ENCODE measurements at regions not wholly inside any gene's neighbourhood (a gene's known extent, or its start where the extent isn't known, plus 50 kb on each side); places are given as distances from the start of the nearest gene placed in this dataset.

DNA sequence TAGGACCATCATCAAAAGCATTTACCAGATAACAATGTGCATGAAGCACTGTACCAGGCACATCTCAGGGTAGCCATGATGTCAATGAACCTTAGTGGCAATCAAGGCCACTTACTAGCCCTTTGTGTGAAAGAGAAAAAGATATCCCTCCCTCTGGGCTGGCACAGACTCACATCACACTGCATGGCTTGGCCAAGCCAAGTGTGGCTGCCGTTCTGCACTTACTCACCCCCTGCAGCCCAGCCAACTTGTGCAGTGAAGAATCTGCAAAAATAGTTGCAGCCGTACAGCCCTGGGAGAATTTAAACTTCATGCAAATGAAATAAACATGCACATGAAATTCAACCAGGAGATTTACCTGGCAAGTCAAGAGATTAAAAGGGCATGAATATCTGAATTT is 333.5 kb downstream of the DEPDC1B start:
- no peak for TF ChIP-seq EP300 (IDR thresholded peaks at IDR 0.05)
- TF ChIP-seq, protein P1, sequence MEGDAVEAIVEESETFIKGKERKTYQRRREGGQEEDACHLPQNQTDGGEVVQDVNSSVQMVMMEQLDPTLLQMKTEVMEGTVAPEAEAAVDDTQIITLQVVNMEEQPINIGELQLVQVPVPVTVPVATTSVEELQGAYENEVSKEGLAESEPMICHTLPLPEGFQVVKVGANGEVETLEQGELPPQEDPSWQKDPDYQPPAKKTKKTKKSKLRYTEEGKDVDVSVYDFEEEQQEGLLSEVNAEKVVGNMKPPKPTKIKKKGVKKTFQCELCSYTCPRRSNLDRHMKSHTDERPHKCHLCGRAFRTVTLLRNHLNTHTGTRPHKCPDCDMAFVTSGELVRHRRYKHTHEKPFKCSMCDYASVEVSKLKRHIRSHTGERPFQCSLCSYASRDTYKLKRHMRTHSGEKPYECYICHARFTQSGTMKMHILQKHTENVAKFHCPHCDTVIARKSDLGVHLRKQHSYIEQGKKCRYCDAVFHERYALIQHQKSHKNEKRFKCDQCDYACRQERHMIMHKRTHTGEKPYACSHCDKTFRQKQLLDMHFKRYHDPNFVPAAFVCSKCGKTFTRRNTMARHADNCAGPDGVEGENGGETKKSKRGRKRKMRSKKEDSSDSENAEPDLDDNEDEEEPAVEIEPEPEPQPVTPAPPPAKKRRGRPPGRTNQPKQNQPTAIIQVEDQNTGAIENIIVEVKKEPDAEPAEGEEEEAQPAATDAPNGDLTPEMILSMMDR (IDR thresholded peaks at IDR 0.05), result no peak
- H3K9me3 ChIP-seq, result no peaks in the 10 kb centered on the region
- H3K4me3 ChIP-seq, result no peak overlapping the region
- DNase-seq (ENCODE audit: extremely low spot score), result no peak
- peaks cover 0 to 7% (median 2%) of the 10 kb centered on the region in 4 donors for H3K4me1 ChIP-seq
- intact Hi-C loops (cut with DNase I), result no loop called here
- H3K36me3 ChIP-seq, result no peaks in the 10 kb centered on the region
- H3K27me3 ChIP-seq, result no peaks in the 10 kb centered on the region
- no peak overlapping the region for H3K27ac ChIP-seq (replicated peaks in 1 of 4)
- 23% methylated on average over 2 of the region's 2 CpGs for WGBS

DNA sequence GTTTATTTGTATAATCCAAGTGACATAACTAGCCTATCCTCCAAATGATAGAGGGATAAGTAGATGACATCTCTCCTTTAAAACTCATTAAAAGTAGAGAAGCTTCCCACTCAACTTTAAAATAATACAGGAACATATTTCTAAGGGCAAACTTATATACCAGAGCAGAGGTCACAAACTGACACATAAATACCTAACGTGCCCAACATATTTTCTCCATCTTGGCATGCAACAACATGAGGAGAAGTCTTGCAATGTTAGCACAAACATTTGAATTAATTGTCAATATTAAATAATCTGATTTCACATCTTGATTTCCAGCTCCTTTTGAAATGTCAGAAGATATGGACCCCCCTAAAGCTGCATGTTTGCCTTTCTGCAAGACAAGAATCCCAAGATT is 335.0 kb downstream of the DEPDC1B start:
- DNase-seq (ENCODE audit: extremely low spot score), result no peak
- no peak overlapping the region for H3K4me3 ChIP-seq
- WGBS, result 42% methylated on average over 1 of the region's 1 CpG
- intact Hi-C loops (cut with DNase I), result no loop called here
- peaks cover 0 to 7% (median 2%) of the 10 kb centered on the region in 4 donors for H3K4me1 ChIP-seq
- TF ChIP-seq POLR2AphosphoS5 (IDR thresholded peaks at IDR 0.05) (no peak), EP300 (IDR thresholded peaks at IDR 0.05) (no peak)
- TF ChIP-seq, protein P1 (IDR thresholded peaks at IDR 0.05), result no peak
- no peak overlapping the region for H3K27ac ChIP-seq (replicated peaks in 1 of 4)
- H3K27me3 ChIP-seq, result no peaks in the 10 kb centered on the region
- no peaks in the 10 kb centered on the region for H3K36me3 ChIP-seq
- no peaks in the 10 kb centered on the region for H3K9me3 ChIP-seq

DNA sequence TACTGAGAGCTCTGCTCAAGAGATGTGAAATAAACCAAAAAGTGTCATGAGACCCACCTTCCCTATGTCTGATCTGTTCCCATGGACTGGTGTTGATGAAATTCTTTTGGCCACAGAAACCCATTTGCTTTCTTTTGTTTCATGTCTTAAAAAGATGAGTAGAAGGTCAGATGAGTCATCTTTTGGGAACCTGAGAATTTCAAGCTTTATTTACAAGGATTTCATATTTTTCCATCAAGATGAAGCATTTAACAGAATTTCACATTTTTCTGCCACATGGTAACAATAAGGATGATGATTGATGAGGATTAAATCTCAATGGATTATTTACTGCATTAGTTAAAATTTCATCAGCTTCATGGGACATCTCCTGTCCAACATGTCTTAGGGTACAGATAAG is 337.8 kb downstream of the DEPDC1B start:
- Histone ChIP-seq H3K4me1 (peaks cover 0 to 7% (median 6%) of the 10 kb centered on the region in 4 donors), H3K36me3 (no peaks in the 10 kb centered on the region), H3K4me3 (no peak overlapping the region), H3K27ac (replicated peaks in 1 of 4) (no peak overlapping the region), H3K27me3 (no peaks in the 10 kb centered on the region), H3K9me3 (no peaks in the 10 kb centered on the region)
- TF ChIP-seq, protein P1 (IDR thresholded peaks at IDR 0.05), result no peak
- TF ChIP-seq POLR2A (IDR thresholded peaks at IDR 0.05; ENCODE audit: low read depth) (no peak), EP300 (IDR thresholded peaks at IDR 0.05) (no peak), POLR2AphosphoS5 (IDR thresholded peaks at IDR 0.05) (no peak)
- DNase-seq (ENCODE audit: extremely low spot score), result no peak
- intact Hi-C loops (cut with DNase I), result no loop called here

DNA sequence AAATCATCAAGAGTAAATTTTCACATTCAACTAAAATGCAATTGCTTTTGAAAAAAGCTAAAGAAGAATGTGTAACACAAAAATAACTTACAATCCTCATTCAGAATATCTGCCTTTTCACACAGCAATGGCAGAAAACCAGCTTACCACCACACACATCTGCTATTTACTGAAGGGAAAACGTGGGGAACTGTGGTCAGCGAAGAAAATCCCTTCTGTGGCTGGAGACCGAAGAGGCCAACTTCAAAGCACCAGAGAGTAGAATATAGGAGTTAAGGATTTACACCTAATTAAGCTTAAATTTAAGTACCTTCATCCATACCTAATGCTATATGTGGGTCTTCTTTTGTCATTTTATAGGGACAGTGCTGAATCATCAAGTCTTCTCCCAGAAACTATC is 339.6 kb downstream of the DEPDC1B start:
- Histone ChIP-seq H3K27me3 (no peaks in the 10 kb centered on the region), H3K36me3 (no peaks in the 10 kb centered on the region), H3K27ac (replicated peaks in 1 of 4) (no peak overlapping the region), H3K9me3 (no peaks in the 10 kb centered on the region), H3K4me3 (no peak overlapping the region), H3K4me1 (peaks cover 0 to 14% (median 6%) of the 10 kb centered on the region in 4 donors)
- intact Hi-C loops (cut with DNase I), result no loop called here
- WGBS, result 94% methylated on average over 3 of the region's 3 CpGs
- TF ChIP-seq EP300 (IDR thresholded peaks at IDR 0.05) (no peak), POLR2A (IDR thresholded peaks at IDR 0.05; ENCODE audit: low read depth) (no peak), POLR2AphosphoS5 (IDR thresholded peaks at IDR 0.05) (no peak)
- TF ChIP-seq, protein P1 (IDR thresholded peaks at IDR 0.05), result no peak
- no peak for DNase-seq (ENCODE audit: extremely low spot score)

DNA sequence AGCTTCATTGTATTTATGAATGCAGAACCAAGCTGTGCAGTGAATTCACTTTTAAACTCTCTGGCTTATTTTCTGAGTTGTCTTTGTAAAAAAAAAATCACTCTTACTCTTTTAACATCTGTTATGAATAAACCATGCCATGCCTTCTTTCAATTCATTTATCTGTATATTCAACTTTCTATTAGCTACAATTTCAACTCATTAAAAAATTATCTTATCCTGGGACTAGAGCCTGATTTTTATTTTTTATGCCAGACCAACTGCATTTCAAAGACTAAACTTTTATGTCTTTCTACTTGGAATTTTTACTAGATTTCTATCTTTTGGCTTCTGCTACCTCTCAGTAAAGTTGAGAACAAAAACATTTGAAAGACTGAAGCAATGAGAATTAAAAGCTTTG is 342.7 kb downstream of the DEPDC1B start:
- TF ChIP-seq, protein P1 (IDR thresholded peaks at IDR 0.05), result no peak
- TF ChIP-seq POLR2AphosphoS5 (IDR thresholded peaks at IDR 0.05) (no peak), POLR2A (IDR thresholded peaks at IDR 0.05; ENCODE audit: low read depth) (no peak), EP300 (IDR thresholded peaks at IDR 0.05) (no peak)
- DNase-seq (ENCODE audit: extremely low spot score), result no peak
- H3K4me1 ChIP-seq, result peaks cover 0 to 20% (median 9%) of the 10 kb centered on the region in 4 donors
- no peaks in the 10 kb centered on the region for H3K9me3 ChIP-seq
- H3K27me3 ChIP-seq, result no peaks in the 10 kb centered on the region
- intact Hi-C loops (cut with DNase I), result no loop called here
- no peaks in the 10 kb centered on the region for H3K36me3 ChIP-seq
- H3K27ac ChIP-seq (replicated peaks in 1 of 4), result no peak overlapping the region
- H3K4me3 ChIP-seq, result no peak overlapping the region
